MM.1S (cell line): ENCODE measurements at regions not wholly inside any gene's neighbourhood (a gene's known extent, or its start where the extent isn't known, plus 50 kb on each side); places are given as distances from the start of the nearest gene placed in this dataset.

ENCODE experiments used
- EZH2 ChIP-seq: fragments of 300-600 bp; sonication (generic); optimal IDR thresholded peaks from 2 replicates; pipeline ENCODE3; 2017; ENCODE audit warnings: low read depth, mild to moderate bottlenecking, antibody characterized with exemption, low read length, mixed read lengths
- TF ChIP-seq, protein P1 (sequence below): fragments of 300-600 bp; sonication (generic); IDR thresholded peaks from 2 replicates; pipeline ENCODE4 v1.5.1; 2016; ENCODE audit warnings: antibody characterized with exemption, low read length, mixed read lengths

DNA sequence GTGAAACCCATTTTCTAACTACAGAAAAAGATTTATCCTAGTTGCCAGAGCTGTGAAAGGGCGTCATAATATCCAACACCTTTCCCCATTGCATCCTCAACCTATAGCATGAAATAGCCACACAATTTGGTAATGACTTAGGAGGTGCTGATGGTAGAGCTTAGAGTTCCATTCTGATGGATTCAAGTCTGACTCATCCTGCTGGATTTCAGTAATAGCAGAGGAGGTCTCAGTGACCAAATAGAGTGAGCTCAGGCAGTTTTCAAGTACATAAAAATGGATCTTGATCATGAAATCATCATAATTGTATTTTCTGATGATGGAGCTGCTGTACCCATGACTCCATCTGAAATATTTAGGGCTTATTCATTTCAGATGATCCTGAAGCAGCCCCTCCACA is 270.7 kb upstream of the KLHL29 start:
- TF ChIP-seq, protein P1, sequence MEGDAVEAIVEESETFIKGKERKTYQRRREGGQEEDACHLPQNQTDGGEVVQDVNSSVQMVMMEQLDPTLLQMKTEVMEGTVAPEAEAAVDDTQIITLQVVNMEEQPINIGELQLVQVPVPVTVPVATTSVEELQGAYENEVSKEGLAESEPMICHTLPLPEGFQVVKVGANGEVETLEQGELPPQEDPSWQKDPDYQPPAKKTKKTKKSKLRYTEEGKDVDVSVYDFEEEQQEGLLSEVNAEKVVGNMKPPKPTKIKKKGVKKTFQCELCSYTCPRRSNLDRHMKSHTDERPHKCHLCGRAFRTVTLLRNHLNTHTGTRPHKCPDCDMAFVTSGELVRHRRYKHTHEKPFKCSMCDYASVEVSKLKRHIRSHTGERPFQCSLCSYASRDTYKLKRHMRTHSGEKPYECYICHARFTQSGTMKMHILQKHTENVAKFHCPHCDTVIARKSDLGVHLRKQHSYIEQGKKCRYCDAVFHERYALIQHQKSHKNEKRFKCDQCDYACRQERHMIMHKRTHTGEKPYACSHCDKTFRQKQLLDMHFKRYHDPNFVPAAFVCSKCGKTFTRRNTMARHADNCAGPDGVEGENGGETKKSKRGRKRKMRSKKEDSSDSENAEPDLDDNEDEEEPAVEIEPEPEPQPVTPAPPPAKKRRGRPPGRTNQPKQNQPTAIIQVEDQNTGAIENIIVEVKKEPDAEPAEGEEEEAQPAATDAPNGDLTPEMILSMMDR: no peak
- TF ChIP-seq EZH2: no peak
